Gastroesophageal sphincter (tissue), 3 donors: ENCODE measurements at regions not wholly inside any gene's neighbourhood (a gene's known extent, or its start where the extent isn't known, plus 50 kb on each side); places are given as distances from the start of the nearest gene placed in this dataset.

Source experiments
- EP300 ChIP-seq: sonication (generic); formaldehyde crosslinking; IDR thresholded peaks from one replicate; pipeline ENCODE4 v1.6.1; 2017; ENCODE audit warnings: antibody characterized with exemption, mild to moderate bottlenecking
- POLR2AphosphoS5 ChIP-seq: sonication (generic); formaldehyde crosslinking; IDR thresholded peaks from one replicate; pipeline ENCODE4 v1.6.1; 2017; ENCODE audit warnings: antibody characterized with exemption
- TF ChIP-seq, protein P1 (sequence below), 4 experiments: fragments of 200-600 bp in 2 of 4; fragments of 450-650 bp in 2 of 4; sonication (generic) in 1 of 4; IDR thresholded peaks; one replicate each; pipeline ENCODE4 v1.5.1; 2017 to 2019; ENCODE audit warnings: antibody characterized with exemption in 4 of 4, mild to moderate bottlenecking in 2 of 4, moderate library complexity in 2 of 4

DNA sequence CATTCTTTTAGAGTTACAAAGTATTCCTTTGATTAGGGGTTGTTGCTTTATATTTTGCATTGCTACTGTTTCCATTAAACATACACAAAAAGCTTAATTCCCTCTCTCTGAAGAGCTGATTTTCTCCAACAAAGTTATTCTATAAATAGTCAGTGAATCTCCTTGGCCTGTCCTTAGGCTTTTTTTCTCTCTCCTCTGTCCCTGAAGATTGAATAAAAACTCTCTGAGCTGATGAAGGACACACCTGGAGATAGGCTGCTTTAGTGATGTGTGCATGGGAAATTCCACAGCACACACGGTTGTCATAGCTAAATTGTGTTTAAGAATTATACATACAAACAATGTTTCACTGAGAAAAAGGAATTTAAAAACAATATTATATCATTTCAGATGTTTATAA is 90.5 kb upstream of the TMEM106B start:
- TF ChIP-seq EP300 (no peak), POLR2AphosphoS5 (no peak)
- TF ChIP-seq, protein P1, sequence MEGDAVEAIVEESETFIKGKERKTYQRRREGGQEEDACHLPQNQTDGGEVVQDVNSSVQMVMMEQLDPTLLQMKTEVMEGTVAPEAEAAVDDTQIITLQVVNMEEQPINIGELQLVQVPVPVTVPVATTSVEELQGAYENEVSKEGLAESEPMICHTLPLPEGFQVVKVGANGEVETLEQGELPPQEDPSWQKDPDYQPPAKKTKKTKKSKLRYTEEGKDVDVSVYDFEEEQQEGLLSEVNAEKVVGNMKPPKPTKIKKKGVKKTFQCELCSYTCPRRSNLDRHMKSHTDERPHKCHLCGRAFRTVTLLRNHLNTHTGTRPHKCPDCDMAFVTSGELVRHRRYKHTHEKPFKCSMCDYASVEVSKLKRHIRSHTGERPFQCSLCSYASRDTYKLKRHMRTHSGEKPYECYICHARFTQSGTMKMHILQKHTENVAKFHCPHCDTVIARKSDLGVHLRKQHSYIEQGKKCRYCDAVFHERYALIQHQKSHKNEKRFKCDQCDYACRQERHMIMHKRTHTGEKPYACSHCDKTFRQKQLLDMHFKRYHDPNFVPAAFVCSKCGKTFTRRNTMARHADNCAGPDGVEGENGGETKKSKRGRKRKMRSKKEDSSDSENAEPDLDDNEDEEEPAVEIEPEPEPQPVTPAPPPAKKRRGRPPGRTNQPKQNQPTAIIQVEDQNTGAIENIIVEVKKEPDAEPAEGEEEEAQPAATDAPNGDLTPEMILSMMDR (IDR thresholded peaks at IDR 0.05) = no peak
